ENCODE measurements at regions not wholly inside any gene's neighbourhood (a gene's known extent, or its start where the extent isn't known, plus 50 kb on each side); places are given as distances from the start of the nearest gene placed in this dataset.

DNA sequence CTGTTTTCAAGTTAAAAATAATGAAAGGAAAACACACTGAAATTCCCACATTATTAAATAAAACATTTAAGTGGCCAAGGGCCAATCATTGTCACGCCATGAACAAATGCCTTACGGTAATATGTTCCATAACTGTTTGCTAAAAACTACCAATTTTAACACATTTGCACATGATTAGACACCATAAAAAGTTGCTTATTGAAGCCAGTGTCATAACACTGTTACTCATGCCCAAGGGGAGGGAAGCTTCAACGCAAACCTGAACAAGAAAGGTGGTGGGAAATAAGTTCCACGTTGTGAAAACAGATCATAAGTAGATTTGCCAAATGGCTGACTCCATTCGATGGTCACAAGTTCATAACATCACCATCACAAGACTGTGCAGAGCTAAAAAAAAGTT is 739.3 kb upstream of the FAM241A start:
- Mint-ChIP-seq H3K27me3 (ENCODE audit: insufficient read depth) (no peaks in the 10 kb centered on the region), H3K4me1 (no peaks in the 10 kb centered on the region), H3K4me3 (no peak overlapping the region), H3K27ac (no peak overlapping the region), H3K9me3 (no peaks in the 10 kb centered on the region), H3K36me3 (ENCODE audit: low read depth) (no peaks in the 10 kb centered on the region)
- Histone ChIP-seq H3K9ac (ENCODE audit: extremely low read depth, low read length, poor library complexity, severe bottlenecking) (no peak overlapping the region), H3K27me3 (ENCODE audit: control insufficient read depth, insufficient read depth, low read length, poor library complexity, severe bottlenecking) (no peaks in the 10 kb centered on the region), H3K27ac (ENCODE audit: low read depth, low read length) (no peak overlapping the region), H3K36me3 (ENCODE audit: control insufficient read depth, insufficient read depth, low read length) (no peaks in the 10 kb centered on the region), H3K9me3 (ENCODE audit: control insufficient read depth, low read length) (peaks cover 3% of the 10 kb centered on the region), H3K4me1 (ENCODE audit: control insufficient read depth, insufficient read depth, low read length) (no peaks in the 10 kb centered on the region), H3K4me3 (ENCODE audit: low read length) (no peak overlapping the region)
- no peak for TF ChIP-seq CTCF (conservative IDR thresholded peaks at IDR 0.05)
- DNase-seq, result no peak
- WGBS, 2 experiments (ENCODE audit: insufficient coverage in 1 of 2, insufficient read length in 1 of 2), result 87 to 95% methylated on average over 3 to 5 of the region's 5 CpGs

- H3K27ac Mint-ChIP-seq, result no peak overlapping the region
- TF ChIP-seq CTCF (conservative IDR thresholded peaks at IDR 0.05), result no peak
- Histone ChIP-seq H3K4me3 (ENCODE audit: low read length) (no peak overlapping the region), H3K27ac (ENCODE audit: low read depth, low read length) (no peak overlapping the region), H3K9me3 (ENCODE audit: control insufficient read depth, low read length) (peaks cover 3% of the 10 kb centered on the region), H3K27me3 (ENCODE audit: control insufficient read depth, insufficient read depth, low read length, poor library complexity, severe bottlenecking) (no peaks in the 10 kb centered on the region), H3K4me1 (ENCODE audit: control insufficient read depth, insufficient read depth, low read length) (no peaks in the 10 kb centered on the region), H3K36me3 (ENCODE audit: control insufficient read depth, insufficient read depth, low read length) (no peaks in the 10 kb centered on the region), H3K9ac (ENCODE audit: extremely low read depth, low read length, poor library complexity, severe bottlenecking) (no peak overlapping the region)
- DNase-seq, result no peak
- H3K4me1 Mint-ChIP-seq, result no peaks in the 10 kb centered on the region
- no peaks in the 10 kb centered on the region for H3K9me3 Mint-ChIP-seq
- no peak overlapping the region for H3K4me3 Mint-ChIP-seq
- no peaks in the 10 kb centered on the region for H3K27me3 Mint-ChIP-seq (ENCODE audit: insufficient read depth)
- H3K36me3 Mint-ChIP-seq (ENCODE audit: low read depth), result no peaks in the 10 kb centered on the region
Measured at GRCh38 chr4:111410571-111410970, 734.7 kb upstream of the FAM241A start.

DNA sequence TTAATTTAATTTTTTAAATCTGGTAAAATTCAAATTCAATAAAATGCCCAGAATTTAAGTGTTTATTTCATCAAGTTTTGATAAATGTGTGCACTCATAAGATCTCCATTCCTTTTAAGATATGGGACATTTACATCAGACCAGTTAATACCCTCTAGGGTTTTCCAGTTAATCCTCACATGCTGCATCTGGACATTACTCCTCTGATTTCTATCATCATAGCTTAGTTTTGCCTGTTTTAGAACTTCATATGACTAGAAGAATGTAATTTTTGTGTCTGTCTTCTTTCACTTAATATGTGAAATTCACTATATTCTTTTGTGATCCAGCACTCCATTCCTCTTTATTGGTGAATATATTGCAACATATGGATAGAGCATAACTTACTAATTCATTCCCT is 727.7 kb upstream of the FAM241A start:
- H3K9me3 Mint-ChIP-seq, result no peaks in the 10 kb centered on the region
- no peaks in the 10 kb centered on the region for H3K36me3 ChIP-seq (ENCODE audit: control insufficient read depth, insufficient read depth, low read length)
- H3K4me1 Mint-ChIP-seq, result no peaks in the 10 kb centered on the region
- no peak overlapping the region for H3K4me3 ChIP-seq (ENCODE audit: low read length)
- H3K27me3 ChIP-seq (ENCODE audit: control insufficient read depth, insufficient read depth, low read length, poor library complexity, severe bottlenecking), result no peaks in the 10 kb centered on the region
- H3K27ac Mint-ChIP-seq, result no peak overlapping the region
- no peaks in the 10 kb centered on the region for H3K9me3 ChIP-seq (ENCODE audit: control insufficient read depth, low read length)
- no peaks in the 10 kb centered on the region for H3K27me3 Mint-ChIP-seq (ENCODE audit: insufficient read depth)
- H3K36me3 Mint-ChIP-seq (ENCODE audit: low read depth), result no peaks in the 10 kb centered on the region
- no peak for DNase-seq
- TF ChIP-seq CTCF (conservative IDR thresholded peaks at IDR 0.05), result no peak
- H3K4me3 Mint-ChIP-seq, result no peak overlapping the region
- H3K27ac ChIP-seq (ENCODE audit: low read depth, low read length), result no peak overlapping the region
- H3K9ac ChIP-seq (ENCODE audit: extremely low read depth, low read length, poor library complexity, severe bottlenecking), result no peak overlapping the region
- no peaks in the 10 kb centered on the region for H3K4me1 ChIP-seq (ENCODE audit: control insufficient read depth, insufficient read depth, low read length)
